NCI-H1436 treated with DMSO at 0.1 percent for 48 hours (cell line): ENCODE measurements at regions not wholly inside any gene's neighbourhood (a gene's known extent, or its start where the extent isn't known, plus 50 kb on each side); places are given as distances from the start of the nearest gene placed in this dataset.
"Not testable (repeated sequence)": the region's sequence is repeated elsewhere in the genome, so short reads cannot be mapped to it uniquely, and the experiment has no call there.

ENCODE experiments used
- DNase-seq: peaks from one replicate; lab custom pipeline; 2025; lab: John Stamatoyannopoulos, UW

DNA sequence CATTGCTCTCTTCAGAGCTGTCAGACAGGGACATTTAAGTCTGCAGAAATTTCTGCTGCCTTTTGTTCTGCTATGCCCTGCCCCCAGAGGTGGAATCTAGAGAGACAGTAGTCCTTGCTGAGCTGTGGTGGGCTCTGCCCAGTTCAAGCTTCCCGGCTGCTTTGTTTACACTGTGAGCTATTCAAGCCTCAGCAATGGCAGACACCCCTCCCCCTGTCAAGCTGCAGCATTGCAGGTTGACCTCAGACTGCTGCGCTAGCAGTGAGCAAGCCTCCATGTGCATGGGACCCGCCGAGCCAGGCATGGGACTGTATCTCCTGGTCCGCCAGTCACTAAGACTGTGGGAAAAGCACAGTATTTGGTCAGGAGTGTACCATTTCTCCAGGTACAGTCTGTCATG lies 53.6 kb upstream of the MAPK10 start:
- not testable (repeated sequence) for DNase-seq

DNA sequence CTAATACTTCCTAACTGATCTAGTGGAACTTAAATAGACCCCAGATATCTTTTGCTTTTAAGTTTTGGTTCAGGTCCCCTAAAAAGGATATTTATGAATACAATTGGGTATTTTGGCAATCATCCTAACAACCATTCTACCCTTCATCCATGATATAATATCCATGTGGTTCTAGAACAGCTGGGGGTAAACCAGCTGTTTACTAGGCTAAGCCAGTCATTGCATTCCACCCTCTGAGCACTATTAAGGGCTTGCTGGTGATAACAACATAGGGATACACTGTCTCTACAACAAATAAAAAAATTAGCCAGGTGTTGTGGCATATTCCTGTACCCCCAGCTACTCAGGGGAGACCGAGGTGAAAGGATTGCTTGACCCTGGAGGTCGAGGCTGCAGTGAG lies 54.8 kb upstream of the MAPK10 start:
- no peak for DNase-seq

DNA sequence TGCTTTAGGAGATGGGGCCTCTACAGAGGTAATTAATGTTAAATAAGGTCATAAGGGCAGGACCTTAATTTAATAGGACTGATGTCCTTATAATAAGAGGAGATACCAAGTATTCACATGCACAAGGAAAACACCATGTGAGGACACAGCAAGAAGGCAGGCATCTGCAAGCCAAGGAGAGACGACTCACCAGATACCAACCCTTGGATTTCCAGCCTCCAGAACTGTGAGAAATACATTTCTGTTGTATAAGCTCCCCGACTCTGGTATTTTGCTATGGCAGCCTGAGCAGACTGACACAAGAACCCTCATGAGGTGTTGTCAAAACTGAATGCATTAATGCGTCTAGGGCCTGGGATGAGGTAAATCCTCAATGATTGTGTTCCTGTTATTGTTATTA lies 56.2 kb upstream of the MAPK10 start:
- no peak for DNase-seq

DNA sequence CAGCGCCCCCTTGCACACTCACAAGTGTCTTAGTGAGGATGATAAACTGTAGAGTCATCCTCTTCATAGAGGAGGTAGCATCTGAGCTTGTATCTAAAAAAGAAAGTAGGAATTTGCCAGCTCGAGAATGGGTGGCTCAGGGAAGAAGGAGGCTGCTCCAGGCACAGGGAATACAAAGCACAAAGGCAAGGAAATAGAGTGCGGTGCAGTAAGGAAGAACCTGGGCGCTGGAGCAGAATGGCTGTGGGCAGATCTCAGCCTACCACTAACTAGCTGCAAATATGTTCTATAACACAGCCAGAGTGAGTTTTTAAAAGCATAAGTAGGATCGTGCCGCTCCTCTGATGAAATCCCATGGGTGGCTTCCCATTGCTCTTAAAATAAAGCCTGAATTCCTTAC lies 61.6 kb upstream of the MAPK10 start:
- DNase-seq: no peak

DNA sequence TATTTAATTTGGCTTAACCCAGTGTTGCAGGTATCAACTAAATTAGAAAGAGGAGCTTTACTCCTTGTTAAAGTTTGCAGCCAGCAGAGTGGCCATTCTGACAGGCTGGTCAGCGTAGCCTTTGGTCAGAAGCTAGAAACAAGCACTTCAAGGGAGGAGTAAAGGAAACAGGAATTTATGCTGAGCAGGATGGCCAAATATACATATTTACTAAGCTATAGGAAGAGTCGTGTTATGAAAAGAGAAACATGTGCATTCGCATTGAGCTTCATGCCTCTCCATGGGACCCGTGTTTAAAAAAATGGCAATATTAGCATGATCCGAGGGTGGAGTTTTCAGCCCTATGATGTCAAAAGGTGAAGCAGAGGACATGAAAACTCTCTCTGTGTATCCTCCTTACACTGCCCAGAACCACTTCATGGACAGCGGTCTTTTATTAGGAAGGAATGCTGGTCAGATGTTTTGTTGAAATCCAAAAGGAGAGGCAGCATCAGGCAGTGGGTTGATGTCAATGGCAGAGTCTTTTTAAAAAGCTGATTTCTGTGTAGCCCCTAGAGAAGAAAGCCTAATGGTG lies 71.8 kb upstream of the MAPK10 start:
- no peak for DNase-seq

DNA sequence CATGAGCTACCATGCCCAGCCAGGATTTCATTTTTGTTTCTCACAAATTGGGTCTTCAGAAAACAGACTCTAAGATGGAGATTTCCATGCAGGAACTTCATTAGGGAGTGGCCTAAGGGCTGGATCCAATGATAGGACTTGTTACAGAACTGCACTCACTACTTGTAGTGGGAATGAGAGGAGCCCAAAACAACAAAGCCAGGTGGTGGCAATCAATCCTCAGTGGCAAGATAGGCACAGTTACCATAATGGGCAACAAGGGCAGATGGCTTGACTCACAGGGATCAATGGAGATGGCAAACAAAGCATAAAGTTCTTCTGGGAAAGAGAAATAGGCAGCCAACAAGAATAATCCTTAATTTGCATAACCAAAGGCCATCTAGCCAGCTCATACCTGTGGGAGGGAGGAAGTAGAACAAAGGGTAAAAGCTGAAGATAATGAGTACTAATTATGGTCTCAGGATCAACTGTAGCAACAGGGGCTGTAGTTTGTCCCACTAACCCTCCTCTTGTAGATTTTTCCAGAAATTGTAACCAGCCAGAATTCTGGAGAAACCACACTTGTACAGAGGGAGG lies 72.8 kb upstream of the MAPK10 start:
- DNase-seq: no peak

DNA sequence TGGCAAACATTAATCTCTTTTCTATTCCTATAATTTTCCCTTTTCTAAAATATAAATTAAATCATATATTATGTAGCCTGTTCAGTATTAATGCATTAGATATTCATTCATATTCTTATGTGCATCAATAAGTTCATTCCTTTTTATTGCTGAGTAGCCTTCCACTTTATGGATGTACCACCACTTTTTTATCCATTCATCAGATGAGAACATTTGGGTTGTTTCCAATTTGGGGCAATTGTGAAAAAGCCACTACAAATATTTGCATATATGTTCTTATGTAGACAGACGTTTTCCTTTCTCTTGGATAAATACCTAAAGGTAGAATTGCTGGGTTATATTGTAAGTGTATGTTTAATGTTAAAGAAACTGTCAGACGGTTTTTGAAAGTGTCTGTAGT lies 79.4 kb upstream of the MAPK10 start:
- no peak for DNase-seq

DNA sequence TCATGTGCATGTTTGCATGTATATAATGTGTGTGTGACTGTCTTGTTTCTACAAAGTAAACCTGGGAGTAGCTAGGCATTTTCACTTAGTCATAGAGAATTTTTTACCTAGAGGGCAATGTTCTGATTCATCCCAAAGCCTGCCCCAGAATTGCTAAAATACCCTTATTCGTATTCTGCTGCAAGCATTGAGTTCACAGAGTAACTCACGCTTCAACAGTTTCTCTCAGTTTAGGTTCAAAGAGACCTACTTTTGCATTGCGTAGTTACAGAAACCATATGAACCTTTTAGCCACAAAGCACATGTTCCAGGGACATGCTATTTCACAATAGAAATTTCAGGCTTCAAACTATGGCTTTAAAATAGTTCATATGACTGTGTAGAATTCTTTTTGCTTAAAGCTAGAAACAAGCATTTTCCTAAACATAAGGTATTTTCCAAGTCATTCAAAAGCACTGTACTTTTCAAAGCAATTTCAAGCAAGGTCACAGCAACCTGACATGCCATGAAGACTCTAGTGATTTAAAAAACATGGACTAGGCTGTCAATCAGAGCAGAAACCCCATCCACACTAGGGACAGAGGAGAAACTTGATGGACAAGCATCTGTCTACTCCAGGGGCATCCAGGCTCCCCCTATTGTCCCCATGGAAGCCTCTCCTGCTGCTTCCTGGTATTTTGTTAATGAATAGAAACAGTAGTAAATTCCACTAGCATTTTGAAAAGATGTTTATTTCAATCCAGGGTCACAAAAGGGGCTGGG lies 81.5 kb upstream of the MAPK10 start:
- DNase-seq: no peak

DNA sequence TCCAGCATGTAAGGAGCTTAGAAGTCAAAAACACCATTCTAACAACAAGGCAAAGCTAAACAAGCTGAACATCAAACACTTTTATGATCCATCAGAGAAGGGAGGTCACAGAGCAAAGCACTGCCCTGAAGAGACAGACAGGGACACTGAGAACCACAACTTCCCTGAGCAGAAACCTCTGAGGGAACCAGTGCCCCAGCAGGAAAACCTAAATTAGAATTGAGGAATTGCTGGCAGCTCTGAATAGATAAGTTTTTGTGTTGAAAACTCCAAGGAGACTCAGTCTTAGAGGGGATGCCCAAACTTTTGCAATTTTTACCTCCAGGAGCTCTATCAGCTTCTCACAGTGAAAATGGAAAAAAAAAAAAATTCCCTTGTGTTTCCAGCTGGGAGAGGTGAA lies 83.0 kb upstream of the MAPK10 start:
- DNase-seq: no peak

DNA sequence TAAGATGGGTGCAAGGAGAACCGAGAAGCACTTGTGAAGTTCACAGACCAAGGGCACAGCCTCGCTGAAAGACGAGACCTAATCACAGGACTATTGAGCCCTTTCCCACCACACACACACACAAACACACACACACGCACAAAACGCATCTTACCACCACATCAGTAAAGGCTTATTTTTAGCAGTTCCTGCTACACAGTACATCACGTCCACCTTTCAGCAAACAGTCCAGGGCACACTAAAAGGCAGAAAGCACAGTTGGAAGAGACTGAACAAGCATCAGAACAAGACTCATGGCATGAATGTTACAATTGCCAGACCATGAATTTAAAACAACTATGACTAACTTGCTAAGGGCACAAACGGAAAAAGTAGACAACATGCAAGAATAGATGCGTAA lies 83.6 kb upstream of the MAPK10 start:
- no peak for DNase-seq

DNA sequence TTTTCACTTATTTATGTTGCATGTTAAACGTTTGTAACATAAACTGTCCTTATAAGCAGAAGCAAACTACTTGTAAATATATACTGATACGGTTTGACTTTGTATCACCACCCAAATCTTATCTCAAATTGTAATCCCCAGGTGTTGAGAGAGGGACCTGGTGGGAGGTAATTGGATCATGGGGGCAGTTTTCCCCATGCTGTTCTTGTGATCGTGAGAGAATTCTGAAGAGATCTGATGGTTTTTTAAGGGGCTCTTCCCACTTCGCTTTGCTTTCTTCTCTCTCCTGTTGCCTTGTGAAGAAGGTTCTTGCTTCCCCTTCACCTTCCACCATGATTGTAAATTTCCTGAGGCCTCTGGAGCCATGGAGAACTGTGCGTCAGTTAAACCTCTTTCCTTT lies 87.1 kb upstream of the MAPK10 start:
- DNase-seq: no peak

DNA sequence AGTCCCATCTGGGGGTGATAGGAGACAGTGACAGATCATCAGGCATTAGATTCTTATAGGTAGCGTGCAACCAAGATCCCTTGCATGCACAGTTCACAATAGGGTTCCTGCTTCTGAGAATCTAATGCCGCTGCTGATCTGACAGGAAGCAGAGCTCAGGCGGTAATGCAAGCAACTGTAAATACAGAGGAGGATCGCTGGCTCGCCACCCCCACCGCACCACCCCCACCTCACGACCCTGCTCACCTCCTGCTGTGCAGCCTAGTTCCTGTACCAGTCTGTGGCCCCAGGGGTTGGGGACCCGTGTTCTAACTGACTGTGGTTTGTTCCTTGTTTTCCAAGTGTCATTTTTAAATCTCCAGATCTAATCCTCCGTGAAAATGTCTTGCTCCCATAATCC lies 89.0 kb upstream of the MAPK10 start:
- DNase-seq: no peak

DNA sequence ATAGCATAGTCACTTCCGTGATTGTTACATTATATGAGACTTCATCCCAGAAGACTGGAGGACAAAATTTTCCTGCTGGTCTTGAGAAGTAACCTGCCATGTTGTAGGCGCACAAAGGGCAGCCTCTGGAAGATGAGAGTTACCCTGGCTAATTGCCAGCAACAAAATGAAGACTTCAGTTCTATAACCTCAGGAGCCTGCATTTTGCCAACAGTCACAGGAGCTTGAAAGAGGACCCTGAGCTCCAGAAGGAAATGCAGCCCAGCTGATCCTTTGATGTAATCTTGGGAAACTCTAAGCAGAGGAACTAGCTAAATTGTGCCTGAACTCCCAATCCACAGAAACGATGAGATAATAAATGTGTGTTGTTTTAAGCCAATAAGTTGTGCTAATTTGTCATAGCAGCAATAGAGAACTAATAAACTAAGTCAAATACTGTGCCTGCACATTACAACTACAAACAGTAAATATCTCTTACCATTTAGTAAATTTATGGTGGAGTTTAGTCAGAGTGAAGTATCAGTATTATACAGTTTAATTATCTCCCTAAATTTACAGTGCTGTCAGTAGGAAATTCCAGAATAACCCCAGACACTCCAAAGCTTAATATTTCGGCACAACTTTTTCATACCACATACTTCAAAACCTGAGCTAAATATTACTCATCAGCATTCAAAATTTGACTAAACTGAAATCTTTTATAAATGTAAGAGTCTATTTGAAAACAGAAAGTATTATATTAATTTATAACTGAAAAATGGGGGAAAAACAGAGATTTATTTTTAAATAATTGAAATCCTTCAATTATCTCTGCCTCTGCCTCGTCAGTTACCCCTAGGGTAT lies 90.1 kb upstream of the MAPK10 start:
- DNase-seq: no peak

DNA sequence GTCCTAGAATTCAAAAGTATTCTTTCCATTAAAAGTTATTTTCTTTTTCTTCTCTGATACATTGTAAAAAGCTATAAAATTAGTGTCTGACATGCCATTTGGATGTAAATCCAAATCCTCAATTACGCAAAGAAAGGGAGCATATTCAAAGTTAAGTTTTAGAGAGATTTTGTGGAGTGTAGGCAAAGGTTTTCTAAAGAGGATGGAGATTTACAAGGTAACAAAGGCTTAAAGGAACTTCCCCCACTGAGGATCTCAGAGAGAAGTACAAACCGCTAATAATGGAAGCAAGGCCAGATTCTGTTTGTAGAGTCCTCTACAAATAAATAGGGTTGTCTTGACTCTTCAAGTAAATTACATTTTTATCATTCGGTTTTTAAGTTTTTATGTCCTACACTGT lies 91.0 kb upstream of the MAPK10 start:
- DNase-seq: no peak

DNA sequence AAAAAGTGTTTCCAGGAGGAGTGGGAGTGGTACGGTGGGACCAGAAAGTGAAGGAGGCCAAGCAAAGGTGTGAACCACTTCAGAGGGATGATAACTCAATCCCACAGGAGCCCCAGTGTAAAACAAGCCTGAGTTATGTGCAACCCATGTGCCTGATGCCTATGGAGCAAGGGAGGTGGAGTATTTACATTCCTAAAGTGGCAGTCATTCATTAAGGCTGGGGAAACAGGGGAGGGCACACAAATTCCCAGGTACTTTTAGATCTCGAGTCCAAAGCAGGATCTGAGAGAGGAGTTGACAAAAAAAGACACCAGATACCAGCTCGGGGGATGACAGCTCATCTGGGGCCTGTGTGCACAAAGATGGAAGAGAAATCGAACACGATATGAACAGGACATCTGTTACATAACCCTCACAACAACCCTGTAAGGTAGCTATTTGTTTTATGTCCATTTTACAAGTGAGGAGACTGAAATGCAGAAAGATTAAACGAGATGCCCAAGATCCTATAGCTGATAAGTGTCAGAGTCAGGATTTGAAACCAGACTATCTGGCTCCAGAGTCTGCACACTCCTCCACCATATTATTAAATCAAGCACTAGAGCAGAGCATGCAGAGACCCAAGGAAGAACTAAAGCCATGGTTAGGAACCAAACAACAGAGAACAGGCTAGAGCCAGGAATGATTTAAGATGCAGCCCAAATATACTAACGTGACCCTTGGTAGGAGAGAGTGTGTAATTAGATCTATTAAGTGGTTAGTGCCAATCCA lies 91.9 kb upstream of the MAPK10 start:
- no peak for DNase-seq

DNA sequence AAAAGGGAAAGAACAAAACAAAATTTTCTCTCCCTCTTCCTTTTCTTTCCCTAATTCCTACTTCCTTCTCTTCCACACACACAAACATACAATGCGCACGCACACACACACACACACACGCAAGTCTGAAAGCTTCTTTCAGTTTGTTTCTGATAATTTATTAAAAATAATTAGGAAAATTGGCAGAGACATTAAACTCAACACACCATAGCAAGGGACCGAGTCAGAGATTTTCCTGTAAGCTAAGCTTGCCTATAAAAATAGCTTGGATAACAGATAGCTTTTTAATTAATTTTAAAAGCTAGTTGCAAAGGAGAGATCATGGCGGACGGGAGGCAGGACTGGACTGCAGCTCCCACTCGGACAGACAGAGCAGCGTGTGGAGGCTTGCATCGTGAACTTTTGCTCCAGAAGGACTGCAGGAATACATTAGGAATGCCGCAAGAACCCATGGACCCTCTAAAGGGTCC lies 92.6 kb upstream of the MAPK10 start:
- DNase-seq: no peak

DNA sequence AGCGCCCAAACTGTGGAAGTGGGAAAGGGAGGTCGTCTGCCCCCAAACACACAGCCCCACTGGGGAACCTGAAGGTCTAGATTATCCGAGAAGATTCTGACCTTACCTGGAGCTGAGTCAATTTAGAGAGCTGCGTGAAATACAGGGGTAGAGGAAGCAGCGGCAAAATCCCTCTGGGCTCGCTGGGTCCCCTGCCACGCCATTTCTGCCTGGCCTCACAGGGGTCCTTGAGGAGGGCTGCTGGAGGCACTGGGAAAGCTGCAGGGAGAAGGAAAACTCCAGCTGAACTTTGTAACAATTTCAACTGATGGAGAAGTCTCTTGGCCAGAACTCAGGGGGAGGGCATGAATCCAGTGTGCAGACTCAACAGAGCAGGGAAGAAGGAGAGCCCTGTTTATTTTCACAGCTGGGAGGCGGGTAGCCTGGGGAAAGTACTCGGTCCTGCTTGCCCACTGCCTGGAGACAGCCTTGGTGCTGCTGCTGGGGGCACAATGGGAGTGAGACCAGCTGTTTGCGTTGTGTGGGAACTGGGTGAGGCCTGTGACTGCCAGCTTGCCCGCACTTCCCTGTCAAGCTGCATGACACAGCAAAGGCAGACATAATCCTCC lies 93.2 kb upstream of the MAPK10 start:
- no peak for DNase-seq

DNA sequence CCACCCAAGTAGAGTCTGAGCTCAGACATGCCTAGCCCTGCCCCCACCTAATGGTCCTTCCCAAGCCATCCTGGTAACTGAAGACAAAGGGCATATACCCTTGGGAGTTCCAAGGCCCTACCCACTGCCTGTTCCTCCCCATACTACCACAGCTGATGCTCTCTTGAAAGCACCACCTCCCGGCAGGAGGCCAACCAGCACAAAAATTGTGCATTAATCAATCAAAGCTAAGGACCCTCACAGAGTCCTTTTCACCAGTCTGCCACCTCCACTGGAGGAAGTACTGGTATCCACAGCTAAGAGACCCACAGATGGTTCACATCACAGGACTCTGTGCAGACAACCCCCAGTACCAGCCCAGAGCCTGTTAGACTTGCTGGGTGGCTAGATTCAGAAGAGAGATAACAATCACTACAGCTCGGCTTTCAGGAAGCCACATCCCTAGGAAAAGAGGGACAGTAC lies 93.8 kb upstream of the MAPK10 start:
- peak; percentile 88 for DNase-seq

DNA sequence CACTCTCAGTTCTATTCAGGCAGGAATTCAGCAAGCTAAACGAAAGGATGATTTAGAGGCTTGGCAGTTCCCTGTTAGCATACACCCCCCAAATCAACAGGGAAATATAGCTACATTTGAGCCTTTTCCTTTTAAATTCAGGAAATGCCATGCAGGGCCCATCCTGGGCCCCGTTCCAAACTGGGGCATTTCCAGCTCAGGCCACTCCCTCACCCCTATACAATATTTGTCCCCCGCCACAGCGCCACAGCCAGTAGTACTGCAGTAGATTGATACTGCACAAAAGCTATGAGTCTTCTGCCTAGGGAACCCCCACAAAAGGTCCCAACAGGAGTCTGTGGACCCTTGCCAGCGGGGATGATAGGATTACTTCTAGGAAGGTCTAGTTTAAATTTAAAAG lies 102.0 kb upstream of the MAPK10 start:
- DNase-seq: no peak

DNA sequence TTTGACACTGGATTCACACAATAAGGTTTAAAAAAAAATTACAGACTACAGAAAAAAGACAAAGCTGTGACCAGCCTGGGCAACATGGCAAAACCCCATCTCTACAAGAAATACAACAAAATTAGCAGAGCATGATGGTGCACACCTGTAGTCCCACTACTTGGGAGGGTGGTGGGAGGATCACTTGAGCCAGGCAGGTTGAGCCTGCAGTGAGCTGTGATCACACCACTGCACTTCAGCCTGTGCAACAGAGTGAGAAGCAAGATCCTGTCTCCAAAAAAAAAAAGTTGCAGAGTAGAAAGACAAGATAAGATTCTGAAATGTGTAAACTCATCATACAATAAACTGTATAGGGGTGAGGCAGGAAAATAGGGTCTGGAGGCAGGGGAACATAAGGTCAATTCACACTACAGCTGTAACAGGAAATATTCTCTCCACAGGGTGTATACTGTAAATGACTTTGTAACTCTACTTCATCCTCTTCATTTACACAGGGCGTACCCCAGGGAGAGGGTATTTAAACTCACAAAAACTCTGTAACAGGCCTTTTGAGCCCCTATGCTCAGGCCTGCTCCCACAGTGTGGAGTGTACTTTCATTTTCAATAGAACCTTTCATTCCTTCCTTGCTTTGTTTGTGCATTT lies 112.6 kb upstream of the MAPK10 start:
- DNase-seq: no peak

DNA sequence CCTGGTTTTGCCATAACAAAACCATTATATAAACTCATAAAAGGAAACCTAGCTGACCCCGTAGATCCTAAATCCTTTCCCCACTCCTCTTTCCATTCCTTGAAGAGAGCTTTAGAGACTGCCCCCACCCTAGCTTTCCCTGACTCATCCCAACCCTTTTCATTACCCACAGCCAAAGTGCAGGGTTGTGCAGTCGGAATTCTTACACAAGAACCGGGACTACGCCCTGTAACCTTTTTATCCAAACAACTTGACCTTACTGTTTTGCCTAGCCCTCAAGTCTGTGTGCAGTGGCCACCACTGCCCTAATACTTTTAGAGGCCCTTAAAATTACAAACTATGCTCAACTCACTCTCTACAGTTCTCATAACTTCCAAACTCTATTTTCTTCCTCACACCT lies 116.0 kb upstream of the PTPN13 start:
- DNase-seq: not testable (repeated sequence)
